HG02798 (cell line): ENCODE measurements at regions not wholly inside any gene's neighbourhood (a gene's known extent, or its start where the extent isn't known, plus 50 kb on each side); places are given as distances from the start of the nearest gene placed in this dataset.

Experiments used
- ATAC-seq: cut with Tn5 transposase; IDR thresholded peaks from one replicate; pipeline ENCODE4 v1.9.1; 2021; ENCODE audit warnings: mild to moderate bottlenecking; ENCODE audit not compliant: unreplicated experiment, poor library complexity

- ATAC-seq, result no peak
Measured at GRCh38 chr14:96617635-96618034, 115.5 kb downstream of the PAPOLA start.

GRCh38 chr14:96622926-96623325 is 120.7 kb downstream of the PAPOLA start:
- ATAC-seq, result no peak

- ATAC-seq, result no peak
Measured at GRCh38 chr14:96623676-96624484, 121.7 kb downstream of the PAPOLA start.

GRCh38 chr14:96624661-96625425 is 122.7 kb downstream of the PAPOLA start:
- no peak for ATAC-seq

GRCh38 chr14:96625426-96625985 is 123.3 kb downstream of the PAPOLA start:
- no peak for ATAC-seq

- no peak for ATAC-seq
Measured at GRCh38 chr14:96626121-96626768, 124.1 kb downstream of the PAPOLA start.

- ATAC-seq, result no peak
Measured at GRCh38 chr14:96626916-96627315, 124.7 kb downstream of the PAPOLA start.

- no peak for ATAC-seq
Measured at GRCh38 chr14:96627386-96627785, 125.2 kb downstream of the PAPOLA start.

- ATAC-seq, result no peak
Measured at GRCh38 chr14:96627811-96628775, 125.9 kb downstream of the PAPOLA start.

GRCh38 chr14:96629082-96629481 is 126.9 kb downstream of the PAPOLA start:
- ATAC-seq, result no peak

GRCh38 chr14:96629558-96630222 is 127.5 kb downstream of the PAPOLA start:
- no peak for ATAC-seq

GRCh38 chr14:96630281-96630680 is 128.1 kb downstream of the PAPOLA start:
- ATAC-seq, result no peak

GRCh38 chr14:96631030-96631429 is 128.8 kb downstream of the PAPOLA start:
- no peak for ATAC-seq

- no peak for ATAC-seq
Measured at GRCh38 chr14:96631621-96632362, 129.6 kb downstream of the PAPOLA start.

- no peak for ATAC-seq
Measured at GRCh38 chr14:96632363-96632758, 130.2 kb downstream of the PAPOLA start.

GRCh38 chr14:96633096-96633495 is 130.9 kb downstream of the PAPOLA start:
- no peak for ATAC-seq

GRCh38 chr14:96634481-96634880 is 132.3 kb downstream of the PAPOLA start:
- ATAC-seq, result no peak

GRCh38 chr14:96634896-96635295 is 132.7 kb downstream of the PAPOLA start:
- no peak for ATAC-seq
